Keratinocyte (primary cell): ENCODE measurements at regions not wholly inside any gene's neighbourhood (a gene's known extent, or its start where the extent isn't known, plus 50 kb on each side); places are given as distances from the start of the nearest gene placed in this dataset.

Source experiments
- DNase-seq: peaks from one replicate; pipeline ENCODE4 v3.0.0-alpha.2; 2011; ENCODE audit warnings: low read depth, missing footprints, low spot score
- FAIRE-seq: peaks from 2 replicates; lab custom pipeline; 2011; peaks lifted over from hg19 to GRCh38; lab: Jason Lieb, UNC
- H2AFZ ChIP-seq: 2 replicates; pipeline ENCODE4 v1.6.0; 2012; ENCODE audit warnings: low read length, control low read depth, inconsistent platforms; ENCODE audit not compliant: control insufficient read depth
- H3K27ac ChIP-seq: 2 replicates; pipeline ENCODE4 v1.5.1; 2011; ENCODE audit warnings: low read length; ENCODE audit not compliant: control insufficient read depth, insufficient read depth
- H3K27me3 ChIP-seq: 3 replicates; pipeline ENCODE4 v1.6.0; 2011; ENCODE audit warnings: low read length; ENCODE audit not compliant: control insufficient read depth, insufficient read depth; ENCODE audit errors: extremely low read depth
- H3K36me3 ChIP-seq, 2 experiments: 2 replicates in 1 of 2; 3 replicates in 1 of 2; pipeline ENCODE4 v1.5.1; 2011; ENCODE audit warnings: low read length in 2 of 2, mild to moderate bottlenecking in 1 of 2; ENCODE audit not compliant: control insufficient read depth in 2 of 2, insufficient read depth in 2 of 2; ENCODE audit errors: extremely low read depth in 1 of 2
- H3K4me1 ChIP-seq: 3 replicates; pipeline ENCODE4 v1.5.1; 2011; ENCODE audit warnings: low read length; ENCODE audit not compliant: control insufficient read depth, insufficient read depth; ENCODE audit errors: extremely low read depth
- H3K4me2 ChIP-seq: 3 replicates; pipeline ENCODE4 v1.6.0; 2011; ENCODE audit warnings: low read depth, low read length; ENCODE audit not compliant: control insufficient read depth, insufficient read depth; ENCODE audit errors: extremely low read depth
- H3K4me3 ChIP-seq, 3 experiments: fragments of 200-600 bp in 1 of 3; sonication (generic) in 1 of 3; 2 replicates in 2 of 3; 3 replicates in 1 of 3; pipeline ENCODE4 v1.5.1; 2011 to 2016; ENCODE audit warnings: low read length in 3 of 3, mild to moderate bottlenecking in 3 of 3, control low read depth in 2 of 3, inconsistent platforms in 1 of 3, low read depth in 1 of 3, mixed read lengths in 1 of 3, mixed run types in 1 of 3, moderate library complexity in 1 of 3; ENCODE audit not compliant: control insufficient read depth in 2 of 3, insufficient read depth in 2 of 3; ENCODE audit errors: extremely low read depth in 1 of 3
- H3K79me2 ChIP-seq: 2 replicates; pipeline ENCODE4 v1.6.0; 2012; ENCODE audit warnings: low read length; ENCODE audit not compliant: control insufficient read depth, insufficient read depth
- H3K9ac ChIP-seq: 3 replicates; pipeline ENCODE4 v1.6.0; 2011; ENCODE audit warnings: low read length; ENCODE audit not compliant: control insufficient read depth, insufficient read depth; ENCODE audit errors: extremely low read depth
- H3K9me1 ChIP-seq: 3 replicates; pipeline ENCODE4 v1.6.0; 2011; ENCODE audit warnings: low read length; ENCODE audit not compliant: control insufficient read depth, insufficient read depth; ENCODE audit errors: extremely low read depth
- H3K9me3 ChIP-seq: 2 replicates; pipeline ENCODE4 v1.5.1; 2012; ENCODE audit warnings: low read depth, low read length; ENCODE audit not compliant: control insufficient read depth
- H4K20me1 ChIP-seq: 3 replicates; pipeline ENCODE4 v1.6.0; 2011; ENCODE audit warnings: low read length; ENCODE audit not compliant: control insufficient read depth, insufficient read depth; ENCODE audit errors: extremely low read depth
- CTCF ChIP-seq, 3 experiments: IDR thresholded peaks in 1 of 3; conservative IDR thresholded peaks in 1 of 3; optimal IDR thresholded peaks in 1 of 3; 2 replicates in 2 of 3; 3 replicates in 1 of 3; pipeline versions ENCODE3 to v1.5.1; 2011; ENCODE audit warnings: low read length in 3 of 3, mild to moderate bottlenecking in 3 of 3, moderate library complexity in 2 of 3, control low read depth in 1 of 3, inconsistent platforms in 1 of 3; ENCODE audit not compliant: insufficient read depth in 2 of 3; ENCODE audit errors: extremely low read depth in 1 of 3
- EZH2 ChIP-seq: IDR thresholded peaks from one replicate; pipeline ENCODE4 v1.6.1; 2012; ENCODE audit warnings: inconsistent platforms, mild to moderate bottlenecking, low read length, moderate library complexity
- dilution Hi-C: fragments of 300-500 bp; cut with MboI; formaldehyde crosslinking; loops from one replicate; pipeline ENCODE4 v1.7.0; 2020; ENCODE audit warnings: low sequenced_read_pairs; ENCODE audit not compliant: extremely low pct_ligation_motif_present

DNA sequence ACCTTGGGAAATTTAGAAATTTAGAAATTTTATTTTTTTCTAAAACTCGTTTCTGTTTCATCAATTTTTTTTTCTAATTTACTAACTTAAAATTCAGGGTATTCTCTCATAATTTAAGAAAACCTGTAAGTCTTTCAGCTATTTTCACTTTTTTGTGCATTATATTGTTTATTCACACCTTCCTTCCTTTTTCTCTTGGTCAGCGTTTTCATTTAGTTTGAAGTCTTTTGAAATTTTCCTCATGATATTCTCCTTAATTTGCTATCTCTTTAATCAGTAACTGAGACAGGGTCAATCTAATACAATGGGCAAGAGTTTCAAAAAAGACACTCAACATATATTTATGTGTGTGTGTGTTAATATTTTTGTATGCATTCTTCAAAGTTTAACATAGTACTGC is 50.5 kb upstream of the MSTN start:
- H3K4me2 ChIP-seq: no peak overlapping the region
- H3K36me3 ChIP-seq: no peaks in the 10 kb centered on the region
- no peaks in the 10 kb centered on the region for H3K9me3 ChIP-seq
- no peaks in the 10 kb centered on the region for H3K27me3 ChIP-seq
- no peak overlapping the region for H3K9ac ChIP-seq
- no peak overlapping the region for H2AFZ ChIP-seq
- no peaks in the 10 kb centered on the region for H3K9me1 ChIP-seq
- dilution Hi-C loops: no loop called here
- no peaks in the 10 kb centered on the region for H3K4me1 ChIP-seq
- H3K27ac ChIP-seq: no peak overlapping the region
- H3K79me2 ChIP-seq: no peaks in the 10 kb centered on the region
- TF ChIP-seq CTCF (optimal IDR thresholded peaks at IDR 0.05 in 1 of 3, IDR thresholded peaks at IDR 0.05 in 1 of 3, conservative IDR thresholded peaks at IDR 0.05 in 1 of 3; ENCODE audit: extremely low read depth in 1 of 3, insufficient read depth in 2 of 3, low read length in 3 of 3): no peak
- TF ChIP-seq EZH2: no peak
- H3K4me3 ChIP-seq: no peak overlapping the region
- DNase-seq (no peak), FAIRE-seq (no peak)
- H4K20me1 ChIP-seq: no peaks in the 10 kb centered on the region
